ENCODE measurements at regions not wholly inside any gene's neighbourhood (a gene's known extent, or its start where the extent isn't known, plus 50 kb on each side); places are given as distances from the start of the nearest gene placed in this dataset.

GRCh38 chr14:59120921-59121320, 67.5 kb upstream of the DAAM1 start:
- no peak for TF ChIP-seq POLR2A (IDR thresholded peaks at IDR 0.05; ENCODE audit: borderline replicate concordance, extremely low read depth, insufficient read depth, insufficient read length)
- no peak for TF ChIP-seq CTCF (IDR thresholded peaks at IDR 0.05 in 2 of 3, conservative IDR thresholded peaks at IDR 0.05 in 1 of 3; ENCODE audit: borderline replicate concordance in 1 of 3, insufficient read depth in 1 of 3, low read depth in 2 of 3, low read length in 2 of 3)
